ENCODE measurements at regions not wholly inside any gene's neighbourhood (a gene's known extent, or its start where the extent isn't known, plus 50 kb on each side); places are given as distances from the start of the nearest gene placed in this dataset.

GRCh38 chr1:229031061-229031460 lies 239.8 kb upstream of the RAB4A start:
- DNase-seq (ENCODE audit: low read depth in 2 of 2): no peak

- no peak for DNase-seq (ENCODE audit: low read depth in 2 of 2)
Observed at GRCh38 chr1:229031481-229032341, 239.2 kb upstream of the RAB4A start.

GRCh38 chr1:229032375-229032774 lies 238.5 kb upstream of the RAB4A start:
- no peak for DNase-seq (ENCODE audit: low read depth in 2 of 2)

- no peak for DNase-seq (ENCODE audit: low read depth in 2 of 2)
Observed at GRCh38 chr1:229033480-229033879, 237.4 kb upstream of the RAB4A start.

- no peak for DNase-seq (ENCODE audit: low read depth in 2 of 2)
Observed at GRCh38 chr1:229034342-229034741, 236.6 kb upstream of the RAB4A start.

- no peak for DNase-seq (ENCODE audit: low read depth in 2 of 2)
Observed at GRCh38 chr1:229035054-229035747, 235.7 kb upstream of the RAB4A start.

- no peak for DNase-seq (ENCODE audit: low read depth in 2 of 2)
Observed at GRCh38 chr1:229035748-229036082, 235.2 kb upstream of the RAB4A start.

GRCh38 chr1:229037806-229038405 lies 233.0 kb upstream of the RAB4A start:
- DNase-seq (ENCODE audit: low read depth in 2 of 2): no peak

GRCh38 chr1:229040630-229041358 lies 230.1 kb upstream of the RAB4A start:
- DNase-seq (ENCODE audit: low read depth in 2 of 2): no peak

- no peak for DNase-seq (ENCODE audit: low read depth in 2 of 2)
Observed at GRCh38 chr1:229041946-229042345, 229.0 kb upstream of the RAB4A start.

- DNase-seq (ENCODE audit: low read depth in 2 of 2): no peak
Observed at GRCh38 chr1:229042482-229042881, 228.4 kb upstream of the RAB4A start.

- DNase-seq (ENCODE audit: low read depth in 2 of 2): no peak
Observed at GRCh38 chr1:229043115-229043514, 227.8 kb upstream of the RAB4A start.

- DNase-seq (ENCODE audit: low read depth in 2 of 2): no peak
Observed at GRCh38 chr1:229046251-229046853, 224.6 kb upstream of the RAB4A start.

- DNase-seq (ENCODE audit: low read depth in 2 of 2): no peak
Observed at GRCh38 chr1:229047161-229047839, 223.6 kb upstream of the RAB4A start.

- DNase-seq (ENCODE audit: low read depth in 2 of 2): no peak
Observed at GRCh38 chr1:229047840-229048620, 222.9 kb upstream of the RAB4A start.

- DNase-seq (ENCODE audit: low read depth in 2 of 2): no peak
Observed at GRCh38 chr1:229048896-229049295, 222.0 kb upstream of the RAB4A start.

GRCh38 chr1:229056046-229056445 lies 214.9 kb upstream of the RAB4A start:
- DNase-seq (ENCODE audit: low read depth in 2 of 2): no peak

GRCh38 chr1:229058111-229058561 lies 212.8 kb upstream of the RAB4A start:
- DNase-seq (ENCODE audit: low read depth in 2 of 2): peak in 1 of 2 donors; percentile 9

GRCh38 chr1:229058729-229059128 lies 212.2 kb upstream of the RAB4A start:
- DNase-seq (ENCODE audit: low read depth in 2 of 2): no peak

Data from stimulated activated CD4-positive, alpha-beta T cell treated with anti-CD3 and anti-CD28 coated beads, Interleukin-1b, Interleukin-23, amount 100 ng/mL, for 1 hour (primary cell).